CD4-positive, alpha-beta memory T cell (primary cell): ENCODE measurements at regions not wholly inside any gene's neighbourhood (a gene's known extent, or its start where the extent isn't known, plus 50 kb on each side); places are given as distances from the start of the nearest gene placed in this dataset.

ENCODE experiments used
- CTCF ChIA-PET: fragments of 350-600 bp; sonication (Branson Sonifier 250); formaldehyde crosslinking; loops from one replicate; lab custom pipeline; 2021; ENCODE audit warnings: inconsistent platforms; ENCODE audit not compliant: partially characterized antibody; lab: Charles Lee
- POLR2A ChIA-PET: fragments of 350-600 bp; sonication (Branson Sonifier 250); formaldehyde crosslinking; loops from one replicate; lab custom pipeline; 2021; ENCODE audit not compliant: partially characterized antibody; lab: Charles Lee
- DNase-seq, 5 donors: peaks; one replicate each; pipeline versions ENCODE4 v3.0.0 to v3.0.0-alpha.2; 2020 to 2022; ENCODE audit warnings: mixed read lengths in 1 of 5
- H3K27ac ChIP-seq: one replicate; pipeline ENCODE4 v1.7.0; 2013; ENCODE audit warnings: low read depth, low read length
- H3K27me3 ChIP-seq: 2 replicates; pipeline ENCODE4 v1.7.0; 2013; ENCODE audit warnings: mild to moderate bottlenecking, low read length, moderate library complexity; ENCODE audit not compliant: insufficient read depth
- H3K36me3 ChIP-seq: 2 replicates; pipeline ENCODE4 v1.7.0; 2013; ENCODE audit warnings: mild to moderate bottlenecking, low read length, moderate library complexity; ENCODE audit not compliant: insufficient read depth
- H3K4me1 ChIP-seq: 2 replicates; pipeline ENCODE4 v1.7.0; 2013; ENCODE audit warnings: mild to moderate bottlenecking, low read length, moderate library complexity; ENCODE audit not compliant: insufficient read depth
- H3K4me3 ChIP-seq, 2 donors: one replicate each; pipeline ENCODE4 v1.7.0; 2013; ENCODE audit warnings: low read length in 2 of 2, mild to moderate bottlenecking in 1 of 2
- H3K9me3 ChIP-seq, 2 donors: one replicate each; pipeline ENCODE4 v1.7.0; 2013; ENCODE audit warnings: low read length in 2 of 2, control low read depth in 1 of 2; ENCODE audit not compliant: control insufficient read depth in 1 of 2
- H3K27ac Mint-ChIP-seq, 7 donors: one replicate each; pipeline ENCODE4 v1.8.0; 2020 to 2021; ENCODE audit warnings: mixed read lengths in 7 of 7, mild to moderate bottlenecking in 6 of 7, inconsistent platforms in 3 of 7, moderate library complexity in 3 of 7
- H3K27me3 Mint-ChIP-seq, 2 donors: one replicate each; pipeline ENCODE4 v1.8.0; 2020 to 2021; ENCODE audit warnings: mixed read lengths in 2 of 2
- H3K36me3 Mint-ChIP-seq, 2 donors: one replicate each; pipeline ENCODE4 v1.8.0; 2020 to 2021; ENCODE audit warnings: mixed read lengths in 2 of 2, inconsistent platforms in 1 of 2, mild to moderate bottlenecking in 1 of 2
- H3K4me1 Mint-ChIP-seq, 4 donors: one replicate each; pipeline ENCODE4 v1.8.0; 2020 to 2021; ENCODE audit warnings: mixed read lengths in 4 of 4, mild to moderate bottlenecking in 1 of 4
- H3K4me3 Mint-ChIP-seq, 8 donors: one replicate each; pipeline ENCODE4 v1.8.0; 2020 to 2021; ENCODE audit warnings: mixed read lengths in 8 of 8, mild to moderate bottlenecking in 7 of 8, moderate library complexity in 6 of 8, inconsistent platforms in 3 of 8
- H3K9me3 Mint-ChIP-seq, 8 donors: one replicate each; pipeline ENCODE4 v1.8.0; 2020 to 2021; ENCODE audit warnings: mixed read lengths in 8 of 8, mild to moderate bottlenecking in 5 of 8, inconsistent platforms in 3 of 8, moderate library complexity in 1 of 8
- intact Hi-C: fragments of 100-400 bp; cut with micrococcal nuclease; formaldehyde crosslinking; loops from one replicate; pipeline ENCODE4 v1.15.1; 2023

DNA sequence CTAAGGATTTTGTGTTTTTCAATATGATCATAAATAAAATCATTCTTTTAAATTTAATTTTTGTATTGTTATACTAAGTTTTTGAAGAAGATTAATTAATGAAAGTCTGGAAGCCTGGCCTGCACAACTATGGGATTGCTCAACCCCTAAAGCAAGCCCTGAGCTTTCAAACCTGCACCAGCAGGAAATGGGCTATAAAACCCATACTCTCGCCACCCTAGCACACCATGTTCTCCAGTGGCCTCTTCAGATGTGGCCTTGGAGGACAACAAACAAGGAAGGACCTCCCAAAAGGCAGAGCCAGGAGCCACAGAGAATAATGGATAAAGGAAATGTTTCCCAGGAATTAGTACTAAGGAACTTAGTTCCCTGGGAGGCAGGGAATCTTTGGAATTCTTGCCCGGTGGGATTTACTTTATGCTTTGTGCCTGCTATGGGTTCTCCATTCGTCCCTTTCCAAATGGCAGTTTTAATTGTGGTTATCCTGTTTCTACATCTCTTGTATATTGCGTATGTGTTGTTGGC is 212.5 kb downstream of the ZFP36L2 start:
- no peaks in the 10 kb centered on the region for H3K36me3 Mint-ChIP-seq
- ChIA-PET POLR2A (no interaction called here), CTCF (no interaction called here)
- peaks cover 0 to 1% (median 0%) of the 10 kb centered on the region in 8 donors for H3K9me3 Mint-ChIP-seq
- H3K27ac Mint-ChIP-seq = peak overlapping the region in 1 of 7 donors; percentile 20
- no peak overlapping the region for H3K4me3 Mint-ChIP-seq
- H3K4me3 ChIP-seq = no peak overlapping the region
- peaks cover 0 to 2% of the 10 kb centered on the region in 2 donors for H3K27me3 Mint-ChIP-seq
- no peak for DNase-seq
- no peaks in the 10 kb centered on the region for H3K36me3 ChIP-seq
- peaks cover 0 to 2% (median 0%) of the 10 kb centered on the region in 4 donors for H3K4me1 Mint-ChIP-seq
- intact Hi-C loops = no loop called here
- H3K9me3 ChIP-seq = no peaks in the 10 kb centered on the region
- H3K27me3 ChIP-seq = no peaks in the 10 kb centered on the region
- no peak overlapping the region for H3K27ac ChIP-seq
- no peaks in the 10 kb centered on the region for H3K4me1 ChIP-seq

DNA sequence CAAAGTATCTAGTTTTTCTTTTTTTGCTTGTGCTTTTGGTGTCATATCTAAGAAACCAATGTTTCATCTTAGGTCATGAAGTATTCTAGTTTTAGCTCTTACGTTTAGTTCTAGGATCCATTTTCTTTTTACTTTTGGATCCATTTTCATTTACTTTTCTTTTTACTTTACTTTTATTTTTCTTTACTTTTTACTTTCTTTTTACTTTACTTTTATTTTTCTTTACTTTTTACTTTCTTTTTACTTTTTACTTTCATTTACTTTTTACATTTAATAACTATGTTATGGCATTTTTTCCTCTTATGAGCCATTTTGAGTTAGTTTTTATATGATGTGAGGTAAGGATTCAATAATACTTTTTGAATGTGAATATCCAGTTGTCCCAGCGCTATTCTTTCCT is 213.4 kb downstream of the ZFP36L2 start:
- POLR2A ChIA-PET = no interaction called here
- H3K36me3 ChIP-seq = no peaks in the 10 kb centered on the region

DNA sequence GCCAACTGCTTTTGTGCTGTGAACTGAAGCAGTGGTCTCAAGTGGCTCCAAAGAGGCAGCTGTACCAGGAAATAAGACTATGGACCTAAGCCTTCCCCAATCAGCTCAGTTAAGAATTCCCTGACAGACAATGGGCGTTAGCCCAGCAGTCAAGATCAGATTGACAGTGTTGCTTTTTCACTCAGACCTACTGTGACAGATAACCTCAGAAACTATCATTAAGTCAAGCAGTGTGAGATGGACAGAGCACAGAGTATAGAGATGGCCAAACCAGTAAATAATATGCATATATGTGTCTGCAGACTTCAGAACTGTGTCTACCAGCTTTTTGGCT is 215.3 kb downstream of the ZFP36L2 start:
- peaks cover 0 to 7% of the 10 kb centered on the region in 2 donors for H3K36me3 Mint-ChIP-seq
- H3K4me1 ChIP-seq = no peaks in the 10 kb centered on the region
- POLR2A ChIA-PET = no interaction called here
- H3K27ac Mint-ChIP-seq = no peak overlapping the region
- H3K27me3 ChIP-seq = no peaks in the 10 kb centered on the region
- peaks cover 0 to 12% (median 6%) of the 10 kb centered on the region in 8 donors for H3K9me3 Mint-ChIP-seq
- H3K9me3 ChIP-seq = no peaks in the 10 kb centered on the region
- H3K27me3 Mint-ChIP-seq = peaks cover 0 to 1% of the 10 kb centered on the region in 2 donors
- no peak for DNase-seq
- no peak overlapping the region for H3K27ac ChIP-seq
- intact Hi-C loops = no loop called here
- CTCF ChIA-PET = no interaction called here
- no peak overlapping the region for H3K4me3 Mint-ChIP-seq
- no peak overlapping the region for H3K4me3 ChIP-seq
- no peaks in the 10 kb centered on the region for H3K36me3 ChIP-seq
- peaks cover 0 to 2% (median 0%) of the 10 kb centered on the region in 4 donors for H3K4me1 Mint-ChIP-seq

More for the DNA sequence above, 213.4 kb downstream of the ZFP36L2 start:
- Mint-ChIP-seq H3K4me1 (peaks cover 0 to 2% (median 0%) of the 10 kb centered on the region in 4 donors), H3K4me3 (no peak overlapping the region), H3K9me3 (peaks cover 0 to 6% (median 3%) of the 10 kb centered on the region in 8 donors), H3K27ac (no peak overlapping the region), H3K27me3 (peaks cover 0 to 1% of the 10 kb centered on the region in 2 donors), H3K36me3 (peaks cover 0 to 5% of the 10 kb centered on the region in 2 donors)
- no peak overlapping the region for H3K27ac ChIP-seq
- CTCF ChIA-PET = no interaction called here
- no peaks in the 10 kb centered on the region for H3K4me1 ChIP-seq
- H3K4me3 ChIP-seq = no peak overlapping the region
- no peaks in the 10 kb centered on the region for H3K27me3 ChIP-seq
- no peak for DNase-seq
- intact Hi-C loops = no loop called here
- no peaks in the 10 kb centered on the region for H3K9me3 ChIP-seq

DNA sequence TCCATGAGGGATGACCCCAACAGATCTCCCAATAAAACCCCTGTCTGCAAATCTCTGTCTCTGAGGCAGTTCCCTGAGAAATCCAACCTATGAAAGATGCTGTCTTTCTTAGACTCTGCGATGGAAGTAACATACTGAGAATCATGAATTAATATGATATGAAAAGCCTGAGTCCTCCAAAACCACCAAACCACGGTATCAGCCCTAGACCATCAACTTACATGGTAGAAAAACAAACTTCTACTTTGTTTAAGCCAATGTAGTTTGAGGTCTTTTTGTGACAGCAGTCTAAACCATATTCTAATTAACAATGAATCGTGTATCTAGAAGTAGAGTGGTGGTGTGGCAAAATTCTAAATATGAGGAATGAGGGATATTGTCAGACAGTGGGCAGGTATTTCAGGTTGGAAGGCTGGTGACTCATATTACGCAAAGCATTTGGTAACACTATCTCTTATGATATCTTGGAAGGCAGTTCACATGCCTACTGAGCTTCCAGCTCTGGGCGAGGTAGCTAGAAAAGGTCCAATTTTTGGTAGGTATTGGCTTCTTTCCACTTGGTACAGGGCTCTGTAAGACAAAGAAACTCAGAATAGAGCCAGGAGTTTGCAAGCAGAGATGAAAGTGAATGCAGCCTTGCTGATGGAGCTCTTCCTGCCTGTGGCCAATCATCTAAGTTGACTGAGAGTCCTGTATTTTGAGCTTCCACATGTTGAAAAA is 215.8 kb downstream of the ZFP36L2 start:
- Mint-ChIP-seq H3K27ac (no peak overlapping the region), H3K27me3 (peaks cover 0 to 1% of the 10 kb centered on the region in 2 donors), H3K9me3 (peaks cover 0 to 12% (median 6%) of the 10 kb centered on the region in 8 donors), H3K36me3 (peaks cover 0 to 7% of the 10 kb centered on the region in 2 donors), H3K4me3 (no peak overlapping the region), H3K4me1 (peaks cover 0 to 2% (median 0%) of the 10 kb centered on the region in 4 donors)
- intact Hi-C loops = no loop called here
- Histone ChIP-seq H3K27me3 (no peaks in the 10 kb centered on the region), H3K36me3 (no peaks in the 10 kb centered on the region), H3K27ac (no peak overlapping the region), H3K9me3 (no peaks in the 10 kb centered on the region), H3K4me1 (no peaks in the 10 kb centered on the region), H3K4me3 (no peak overlapping the region)
- POLR2A ChIA-PET = no interaction called here
- no peak for DNase-seq
- CTCF ChIA-PET = interaction anchor here (1.4 kb wide), 1 partner anchor 13 kb away, joined by 4 read pairs; no protein-coding TSS in a partner anchor

GRCh38 chr2:43009448-43009847 is 217.0 kb downstream of the ZFP36L2 start:
- H3K27ac Mint-ChIP-seq = no peak overlapping the region
- H3K9me3 Mint-ChIP-seq = peaks cover 0 to 12% (median 6%) of the 10 kb centered on the region in 8 donors
- no peaks in the 10 kb centered on the region for H3K4me1 ChIP-seq
- intact Hi-C loops = no loop called here
- no peak for DNase-seq
- ChIA-PET CTCF (interaction anchor here (1.4 kb wide), 1 partner anchor 15 kb away, joined by 4 read pairs; no protein-coding TSS in a partner anchor), POLR2A (no interaction called here)
- H3K36me3 ChIP-seq = no peaks in the 10 kb centered on the region
- no peaks in the 10 kb centered on the region for H3K9me3 ChIP-seq
- no peak overlapping the region for H3K4me3 ChIP-seq
- H3K27ac ChIP-seq = no peak overlapping the region
- no peak overlapping the region for H3K4me3 Mint-ChIP-seq
- peaks cover 0 to 7% of the 10 kb centered on the region in 2 donors for H3K36me3 Mint-ChIP-seq
- H3K27me3 Mint-ChIP-seq = peaks cover 0 to 1% of the 10 kb centered on the region in 2 donors
- H3K4me1 Mint-ChIP-seq = peaks cover 0 to 2% (median 0%) of the 10 kb centered on the region in 4 donors
- H3K27me3 ChIP-seq = no peaks in the 10 kb centered on the region

GRCh38 chr2:43008388-43008787 is 216.0 kb upstream of the HAAO start:
- H3K27me3 ChIP-seq = no peaks in the 10 kb centered on the region
- H3K9me3 Mint-ChIP-seq = peaks cover 0 to 12% (median 6%) of the 10 kb centered on the region in 8 donors
- peaks cover 0 to 2% (median 0%) of the 10 kb centered on the region in 4 donors for H3K4me1 Mint-ChIP-seq
- H3K4me3 Mint-ChIP-seq = no peak overlapping the region
- H3K27ac ChIP-seq = no peak overlapping the region
- no peaks in the 10 kb centered on the region for H3K4me1 ChIP-seq
- intact Hi-C loops = no loop called here
- no peaks in the 10 kb centered on the region for H3K36me3 ChIP-seq
- POLR2A ChIA-PET = no interaction called here
- peaks cover 0 to 1% of the 10 kb centered on the region in 2 donors for H3K27me3 Mint-ChIP-seq
- peaks cover 0 to 7% of the 10 kb centered on the region in 2 donors for H3K36me3 Mint-ChIP-seq
- CTCF ChIA-PET = no interaction called here
- DNase-seq = no peak
- no peak overlapping the region for H3K4me3 ChIP-seq
- no peaks in the 10 kb centered on the region for H3K9me3 ChIP-seq
- no peak overlapping the region for H3K27ac Mint-ChIP-seq

- Mint-ChIP-seq H3K36me3 (peaks cover 0 to 7% of the 10 kb centered on the region in 2 donors), H3K4me1 (peaks cover 0 to 2% (median 0%) of the 10 kb centered on the region in 4 donors), H3K27me3 (peaks cover 0 to 1% of the 10 kb centered on the region in 2 donors), H3K4me3 (no peak overlapping the region), H3K9me3 (peaks cover 0 to 12% (median 6%) of the 10 kb centered on the region in 8 donors), H3K27ac (no peak overlapping the region)
- intact Hi-C loops = no loop called here
- ChIA-PET POLR2A (no interaction called here), CTCF (no interaction called here)
- H3K9me3 ChIP-seq = no peaks in the 10 kb centered on the region
- H3K27me3 ChIP-seq = no peaks in the 10 kb centered on the region
- no peaks in the 10 kb centered on the region for H3K36me3 ChIP-seq
- no peak for DNase-seq
- no peak overlapping the region for H3K27ac ChIP-seq
- H3K4me3 ChIP-seq = no peak overlapping the region
- H3K4me1 ChIP-seq = no peaks in the 10 kb centered on the region
Measured at GRCh38 chr2:43007901-43008300, 215.5 kb upstream of the HAAO start.
